Neural cell (in vitro differentiated cells): ENCODE measurements at regions not wholly inside any gene's neighbourhood (a gene's known extent, or its start where the extent isn't known, plus 50 kb on each side); places are given as distances from the start of the nearest gene placed in this dataset.

Experiments used
- CTCF ChIP-seq: fragments of 450-650 bp; IDR thresholded peaks from 2 replicates; pipeline ENCODE4 v1.5.1; 2014; ENCODE audit warnings: antibody characterized with exemption, mild to moderate bottlenecking, moderate library complexity; ENCODE audit not compliant: poor library complexity, severe bottlenecking
- EP300 ChIP-seq: fragments of 450-650 bp; conservative IDR thresholded peaks from 2 replicates; pipeline ENCODE4 v1.6.1; 2014; ENCODE audit warnings: antibody characterized with exemption, mild to moderate bottlenecking, moderate library complexity; ENCODE audit not compliant: poor library complexity, severe bottlenecking
- EZH2 ChIP-seq: fragments of 200-600, 300-800 bp; shearing (Covaris generic), sonication (generic); IDR thresholded peaks from 2 replicates; pipeline ENCODE4 v1.6.1; 2014; ENCODE audit warnings: antibody characterized with exemption, low read length, borderline replicate concordance, mild to moderate bottlenecking; ENCODE audit not compliant: insufficient read depth, poor library complexity, severe bottlenecking
- REST ChIP-seq: IDR thresholded peaks from 2 replicates; pipeline ENCODE4 v1.6.1; 2012; ENCODE audit warnings: borderline replicate concordance

GRCh38 chr6:145507239-145507638, 228.1 kb downstream of the EPM2A start:
- no peak for TF ChIP-seq EP300
- TF ChIP-seq CTCF, result no peak
- TF ChIP-seq EZH2, result no peak
- no peak for TF ChIP-seq REST
